Gastroesophageal sphincter (tissue), 4 donors: ENCODE measurements at regions not wholly inside any gene's neighbourhood (a gene's known extent, or its start where the extent isn't known, plus 50 kb on each side); places are given as distances from the start of the nearest gene placed in this dataset.

ENCODE experiments used
- ATAC-seq: fragments of 150-250 bp; one replicate; pipeline ENCODE4 v1.9.1; 2016; ENCODE audit warnings: mild to moderate bottlenecking, moderate library complexity
- H3K27ac ChIP-seq, 4 donors: fragments of 200-600 bp; sonication (generic) in 3 of 4; 1 replicate in 3 of 4; 2 replicates in 1 of 4; pipeline ENCODE4 v1.5.1; 2016 to 2019
- H3K27me3 ChIP-seq: fragments of 200-600 bp; sonication (generic); one replicate; pipeline ENCODE4 v1.5.1; 2019
- H3K36me3 ChIP-seq, 2 donors: fragments of 200-600 bp; sonication (generic); one replicate each; pipeline ENCODE4 v1.5.1; 2019; ENCODE audit warnings: control low read depth in 1 of 2
- H3K4me1 ChIP-seq, 3 donors: fragments of 200-600 bp; sonication (generic); 1 replicate in 2 of 3; 2 replicates in 1 of 3; pipeline ENCODE4 v1.5.1; 2016 to 2019; ENCODE audit warnings: control low read depth in 2 of 3
- H3K4me3 ChIP-seq, 2 donors: fragments of 200-600 bp; sonication (generic); one replicate each; pipeline ENCODE4 v1.5.1; 2019; ENCODE audit warnings: mild to moderate bottlenecking in 1 of 2, moderate library complexity in 1 of 2
- H3K9me3 ChIP-seq, 3 donors: fragments of 200-600 bp; sonication (generic); one replicate each; pipeline ENCODE4 v1.5.1; 2017 to 2019; ENCODE audit warnings: control low read depth in 2 of 3
- EP300 ChIP-seq: sonication (generic); formaldehyde crosslinking; IDR thresholded peaks from one replicate; pipeline ENCODE4 v1.6.1; 2017; ENCODE audit warnings: antibody characterized with exemption, mild to moderate bottlenecking
- POLR2A ChIP-seq, 2 donors: fragments of 450-650 bp; IDR thresholded peaks; one replicate each; pipeline ENCODE4 v1.6.1; 2017; ENCODE audit warnings: antibody characterized with exemption in 2 of 2, mild to moderate bottlenecking in 2 of 2, moderate library complexity in 1 of 2
- POLR2AphosphoS5 ChIP-seq: sonication (generic); formaldehyde crosslinking; IDR thresholded peaks from one replicate; pipeline ENCODE4 v1.6.1; 2017; ENCODE audit warnings: antibody characterized with exemption
- WGBS, 2 donors: methylation state at CpG; one replicate each; pipeline ENCODE4 v1.1.5; 2018; ENCODE audit warnings: low coverage in 1 of 2; 5-methylcytosine and 5-hydroxymethylcytosine counted together
- TF ChIP-seq, protein P1 (sequence below), 4 experiments: fragments of 200-600 bp in 2 of 4; fragments of 450-650 bp in 2 of 4; sonication (generic) in 1 of 4; IDR thresholded peaks; one replicate each; pipeline ENCODE4 v1.5.1; 2017 to 2019; ENCODE audit warnings: antibody characterized with exemption in 4 of 4, mild to moderate bottlenecking in 2 of 4, moderate library complexity in 2 of 4

DNA sequence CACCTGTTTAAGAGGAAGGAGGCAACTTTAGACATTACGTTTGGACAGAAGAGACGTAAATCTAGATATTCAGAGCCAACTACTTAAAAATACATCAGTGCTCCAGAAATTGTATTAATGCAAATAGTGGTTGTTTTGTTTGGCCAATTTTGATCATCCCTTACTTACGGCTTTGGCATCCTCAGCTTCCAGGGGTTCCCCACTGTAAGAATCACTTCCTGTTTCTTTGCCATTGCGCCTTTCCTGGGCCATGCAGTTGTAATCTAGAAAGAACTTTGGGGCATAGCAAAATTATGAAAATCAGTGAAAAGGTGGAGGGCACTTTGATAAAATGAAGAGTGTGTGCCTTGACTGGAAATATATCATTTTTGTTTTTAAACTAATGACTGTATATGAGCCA is 537.2 kb upstream of the TLE4 start:
- Histone ChIP-seq H3K9me3 (peaks cover 0 to 8% (median 0%) of the 10 kb centered on the region in 3 donors), H3K27me3 (peaks cover 5% of the 10 kb centered on the region), H3K4me1 (no peaks in the 10 kb centered on the region), H3K4me3 (no peak overlapping the region), H3K36me3 (no peaks in the 10 kb centered on the region), H3K27ac (no peak overlapping the region)
- 92 to 97% methylated on average over 3 to 4 of the region's 4 CpGs for WGBS, 2 donors
- TF ChIP-seq POLR2A (IDR thresholded peaks at IDR 0.05) (no peak), POLR2AphosphoS5 (no peak), EP300 (no peak)
- TF ChIP-seq, protein P1, sequence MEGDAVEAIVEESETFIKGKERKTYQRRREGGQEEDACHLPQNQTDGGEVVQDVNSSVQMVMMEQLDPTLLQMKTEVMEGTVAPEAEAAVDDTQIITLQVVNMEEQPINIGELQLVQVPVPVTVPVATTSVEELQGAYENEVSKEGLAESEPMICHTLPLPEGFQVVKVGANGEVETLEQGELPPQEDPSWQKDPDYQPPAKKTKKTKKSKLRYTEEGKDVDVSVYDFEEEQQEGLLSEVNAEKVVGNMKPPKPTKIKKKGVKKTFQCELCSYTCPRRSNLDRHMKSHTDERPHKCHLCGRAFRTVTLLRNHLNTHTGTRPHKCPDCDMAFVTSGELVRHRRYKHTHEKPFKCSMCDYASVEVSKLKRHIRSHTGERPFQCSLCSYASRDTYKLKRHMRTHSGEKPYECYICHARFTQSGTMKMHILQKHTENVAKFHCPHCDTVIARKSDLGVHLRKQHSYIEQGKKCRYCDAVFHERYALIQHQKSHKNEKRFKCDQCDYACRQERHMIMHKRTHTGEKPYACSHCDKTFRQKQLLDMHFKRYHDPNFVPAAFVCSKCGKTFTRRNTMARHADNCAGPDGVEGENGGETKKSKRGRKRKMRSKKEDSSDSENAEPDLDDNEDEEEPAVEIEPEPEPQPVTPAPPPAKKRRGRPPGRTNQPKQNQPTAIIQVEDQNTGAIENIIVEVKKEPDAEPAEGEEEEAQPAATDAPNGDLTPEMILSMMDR (IDR thresholded peaks at IDR 0.05), result no peak
- ATAC-seq, result no peak

DNA sequence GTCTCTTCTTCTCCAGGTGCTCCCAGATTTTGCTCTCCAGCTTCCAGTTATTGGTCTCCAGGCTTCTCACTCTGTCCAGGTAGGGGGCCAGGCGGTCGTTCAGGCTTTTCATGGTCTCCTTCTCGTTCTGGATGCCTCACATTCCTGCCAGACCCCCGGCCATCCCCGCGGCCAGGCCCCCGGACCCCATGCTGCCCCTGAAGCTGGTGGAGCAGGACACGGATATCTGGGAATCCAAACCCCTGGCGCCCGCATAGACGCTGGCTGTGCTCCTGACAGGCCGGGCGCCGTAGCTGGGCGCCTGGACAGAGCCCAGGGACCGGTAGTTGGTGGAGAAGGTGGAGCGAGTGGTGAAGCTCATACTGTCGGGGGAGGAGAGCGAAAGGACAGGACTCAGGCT is 534.4 kb upstream of the TLE4 start:
- Histone ChIP-seq H3K4me1 (no peaks in the 10 kb centered on the region), H3K27ac (no peak overlapping the region), H3K36me3 (no peaks in the 10 kb centered on the region), H3K27me3 (peaks cover 5% of the 10 kb centered on the region), H3K9me3 (peaks cover 0 to 8% (median 0%) of the 10 kb centered on the region in 3 donors), H3K4me3 (no peak overlapping the region)
- WGBS, 2 donors, result 92% methylated on average over 5 of the region's 19 CpGs; no CpG with 5 or more reads in 1 of the 2 donors
- TF ChIP-seq, protein P1 (IDR thresholded peaks at IDR 0.05), result no peak
- no peak for TF ChIP-seq EP300
- no peak for TF ChIP-seq POLR2AphosphoS5
- TF ChIP-seq POLR2A (IDR thresholded peaks at IDR 0.05), result no peak
- no peak for ATAC-seq

DNA sequence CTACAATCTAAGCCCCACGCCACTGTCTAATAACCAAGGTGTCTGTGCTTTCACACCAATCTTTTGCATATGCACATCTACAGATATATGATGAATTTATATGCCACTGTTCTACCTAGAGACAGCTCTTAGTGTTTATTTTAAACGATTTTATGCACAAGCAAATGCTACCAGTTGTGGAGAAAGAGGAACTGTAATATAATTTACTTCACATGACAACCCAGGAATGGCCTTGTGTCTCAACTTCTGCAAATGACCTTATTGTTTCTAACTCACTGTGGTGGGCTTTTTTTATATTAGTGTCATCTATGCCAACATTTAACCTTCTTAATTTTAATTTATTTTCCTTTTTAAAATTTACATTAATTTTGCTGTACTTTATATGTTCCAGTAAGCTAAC is 531.1 kb upstream of the TLE4 start:
- no peaks in the 10 kb centered on the region for H3K9me3 ChIP-seq
- 11 to 52% methylated on average over 1 to 2 of the region's 2 CpGs for WGBS, 2 donors
- H3K27ac ChIP-seq, result no peak overlapping the region
- no peaks in the 10 kb centered on the region for H3K36me3 ChIP-seq
- H3K4me3 ChIP-seq, result no peak overlapping the region
- H3K4me1 ChIP-seq, result no peaks in the 10 kb centered on the region
- no peaks in the 10 kb centered on the region for H3K27me3 ChIP-seq
- ATAC-seq, result no peak
- TF ChIP-seq POLR2AphosphoS5 (no peak), POLR2A (IDR thresholded peaks at IDR 0.05) (no peak), EP300 (no peak)
- TF ChIP-seq, protein P1 (IDR thresholded peaks at IDR 0.05), result no peak

DNA sequence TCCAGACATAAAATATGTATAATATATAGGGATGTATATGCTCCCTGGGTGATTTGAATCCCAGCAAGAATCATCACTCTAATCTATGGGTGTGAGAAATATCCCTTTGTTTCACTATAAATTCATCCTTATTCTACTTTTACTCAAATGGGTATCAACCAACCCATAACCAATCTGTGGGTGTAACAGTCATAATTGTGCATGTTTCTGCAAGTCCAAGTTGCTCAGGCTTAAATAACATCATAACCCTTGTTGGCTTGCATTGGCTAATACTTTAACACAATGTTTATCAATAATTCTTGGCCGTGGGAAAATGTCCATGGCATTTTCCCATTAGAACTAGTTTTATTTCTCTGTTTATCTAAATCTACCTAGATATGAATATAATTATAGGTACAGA is 530.5 kb upstream of the TLE4 start:
- no peak for ATAC-seq
- H3K27ac ChIP-seq, result no peak overlapping the region
- TF ChIP-seq, protein P1 (IDR thresholded peaks at IDR 0.05), result no peak
- TF ChIP-seq POLR2AphosphoS5 (no peak), POLR2A (IDR thresholded peaks at IDR 0.05) (no peak), EP300 (no peak)

DNA sequence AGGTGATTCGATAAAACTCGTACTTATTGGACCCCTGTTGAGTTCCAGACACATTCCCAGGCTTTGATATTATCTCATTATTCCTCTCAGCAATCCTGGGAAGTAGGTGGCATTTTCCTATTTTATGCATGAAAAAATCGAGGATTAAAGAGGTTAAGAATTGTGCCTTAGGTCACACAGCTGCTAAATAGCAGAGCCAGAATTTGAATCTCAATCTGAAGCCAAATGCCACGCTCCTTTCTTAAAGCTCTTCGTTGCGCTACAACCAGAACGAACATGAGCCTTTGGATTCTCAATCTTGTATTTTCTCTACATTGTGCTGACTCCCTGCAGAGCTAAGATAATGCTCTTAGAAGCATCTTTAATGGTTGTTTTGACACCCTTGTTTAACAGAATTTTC is 527.8 kb upstream of the TLE4 start:
- ATAC-seq, result no peak
- 72 to 78% methylated on average over 7 of the region's 7 CpGs for WGBS, 2 donors
- Histone ChIP-seq H3K27me3 (no peaks in the 10 kb centered on the region), H3K27ac (no peak overlapping the region), H3K4me1 (no peaks in the 10 kb centered on the region), H3K9me3 (no peaks in the 10 kb centered on the region), H3K4me3 (no peak overlapping the region), H3K36me3 (no peaks in the 10 kb centered on the region)
- TF ChIP-seq POLR2A (IDR thresholded peaks at IDR 0.05) (no peak), EP300 (no peak), POLR2AphosphoS5 (no peak)
- TF ChIP-seq, protein P1 (IDR thresholded peaks at IDR 0.05), result no peak

More for the DNA sequence above, 530.5 kb upstream of the TLE4 start:
- Histone ChIP-seq H3K4me3 (no peak overlapping the region), H3K9me3 (no peaks in the 10 kb centered on the region), H3K27me3 (no peaks in the 10 kb centered on the region), H3K36me3 (no peaks in the 10 kb centered on the region), H3K4me1 (no peaks in the 10 kb centered on the region)
- 50 to 78% methylated on average over 1 of the region's 1 CpG for WGBS, 2 donors
